ENCODE measurements at regions not wholly inside any gene's neighbourhood (a gene's known extent, or its start where the extent isn't known, plus 50 kb on each side); places are given as distances from the start of the nearest gene placed in this dataset.

DNA sequence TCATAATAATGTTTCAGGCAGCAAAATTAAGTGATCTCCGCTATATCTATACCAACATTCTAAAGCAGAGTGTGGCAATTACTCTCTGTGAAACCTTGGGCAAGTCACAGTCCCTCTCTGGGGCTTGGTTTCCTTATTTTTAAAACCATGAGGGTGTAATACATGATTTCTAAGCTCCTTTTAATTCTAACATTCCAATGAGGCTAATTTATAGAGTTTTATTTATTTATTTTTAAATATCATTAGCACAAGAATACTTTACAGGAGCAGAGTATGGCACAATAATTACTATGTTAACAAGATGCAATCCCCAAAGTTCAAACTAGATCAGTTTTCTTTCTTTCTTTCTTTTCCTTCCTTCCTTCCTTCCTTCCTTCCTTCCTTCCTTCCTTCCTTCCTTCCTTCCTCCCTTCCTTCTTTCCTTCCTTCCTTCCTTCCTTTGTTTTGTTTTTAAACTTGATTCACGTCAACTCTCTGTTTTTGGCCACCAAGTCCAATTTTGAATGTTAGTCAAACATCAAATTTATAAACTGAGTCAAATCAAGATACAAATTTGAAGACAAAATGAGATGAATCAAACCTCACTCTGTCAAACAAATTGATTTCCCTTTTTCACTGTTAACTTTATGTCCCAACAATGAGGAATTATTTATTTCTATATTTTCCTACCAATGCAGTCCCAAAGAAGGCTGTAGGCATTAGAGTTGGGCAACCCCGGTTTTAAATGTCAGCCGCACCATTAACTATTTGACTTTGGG lies 50.2 kb upstream of the GPR174 start:
- H3K9me3 ChIP-seq (ENCODE audit: control insufficient read depth in 2 of 2, low read length in 2 of 2) = no peaks in the 10 kb centered on the region
- no peak overlapping the region for H3K27ac ChIP-seq (ENCODE audit: low read length)
- H3K27me3 ChIP-seq (ENCODE audit: control insufficient read depth in 1 of 2, insufficient read depth in 2 of 2, low read length in 2 of 2) = no peaks in the 10 kb centered on the region
- no peaks in the 10 kb centered on the region for H3K36me3 ChIP-seq (ENCODE audit: control insufficient read depth in 2 of 2, insufficient read depth in 2 of 2, low read length in 2 of 2)
- no peak overlapping the region for H3K4me3 ChIP-seq (ENCODE audit: low read length in 2 of 2)
- H3K4me1 ChIP-seq (ENCODE audit: control insufficient read depth, insufficient read depth, low read length) = no peaks in the 10 kb centered on the region
- H3K9ac ChIP-seq (ENCODE audit: low read length in 2 of 2) = no peak overlapping the region

All from stomach smooth muscle (tissue), 2 donors.